CD14-positive monocyte (primary cell): ENCODE measurements at regions not wholly inside any gene's neighbourhood (a gene's known extent, or its start where the extent isn't known, plus 50 kb on each side); places are given as distances from the start of the nearest gene placed in this dataset.

ENCODE experiments used
- DNase-seq, 3 donors: peaks; one replicate each; pipeline ENCODE4 v3.0.0-alpha.2; 2011 to 2022
- H2AFZ ChIP-seq: 2 replicates; pipeline ENCODE4 v1.6.0; 2012; ENCODE audit warnings: mild to moderate bottlenecking, low read depth, low read length, inconsistent platforms; ENCODE audit not compliant: insufficient read depth, poor library complexity, severe bottlenecking
- H3K27ac ChIP-seq, 2 donors: 1 replicate in 1 of 2; 2 replicates in 1 of 2; pipeline ENCODE4 v1.5.1; 2012 to 2013; ENCODE audit warnings: low read length in 2 of 2, control low read depth in 1 of 2, inconsistent platforms in 1 of 2, low read depth in 1 of 2, mild to moderate bottlenecking in 1 of 2
- H3K27me3 ChIP-seq, 2 donors: one replicate each; pipeline versions ENCODE4 v1.6.0 to v1.6.1; 2011 to 2013; ENCODE audit warnings: low read length in 2 of 2; ENCODE audit not compliant: control insufficient read depth in 2 of 2, insufficient read depth in 2 of 2
- H3K36me3 ChIP-seq, 2 donors: replicated peaks in 1 of 2; 1 replicate in 1 of 2; 2 replicates in 1 of 2; pipeline versions ENCODE4 v1.5.1 to v1.6.1; 2012 to 2013; ENCODE audit warnings: low read length in 2 of 2, control low read depth in 1 of 2, inconsistent platforms in 1 of 2, mild to moderate bottlenecking in 1 of 2; ENCODE audit not compliant: insufficient read depth in 2 of 2, control insufficient read depth in 1 of 2
- H3K4me1 ChIP-seq, 2 donors: 1 replicate in 1 of 2; 2 replicates in 1 of 2; pipeline versions ENCODE4 v1.5.1 to v1.6.1; 2012 to 2013; ENCODE audit warnings: low read length in 2 of 2, control low read depth in 1 of 2, inconsistent platforms in 1 of 2, mild to moderate bottlenecking in 1 of 2, moderate library complexity in 1 of 2; ENCODE audit not compliant: insufficient read depth in 2 of 2, control insufficient read depth in 1 of 2
- H3K4me2 ChIP-seq: replicated peaks from 2 replicates; pipeline ENCODE3; 2012; ENCODE audit warnings: low read length, moderate library complexity, mild to moderate bottlenecking; ENCODE audit not compliant: poor library complexity, severe bottlenecking; ENCODE audit errors: extremely low read depth
- H3K4me3 ChIP-seq, 3 experiments: fragments of 200-600 bp in 1 of 3; sonication (generic) in 1 of 3; replicated peaks in 1 of 3; 1 replicate in 2 of 3; 2 replicates in 1 of 3; pipeline ENCODE4 v1.5.1; 2011 to 2013; ENCODE audit warnings: low read length in 3 of 3, mild to moderate bottlenecking in 3 of 3, control low read depth in 2 of 3, low read depth in 2 of 3, inconsistent platforms in 1 of 3, moderate library complexity in 1 of 3
- H3K79me2 ChIP-seq: 2 replicates; pipeline ENCODE4 v1.6.0; 2012; ENCODE audit warnings: mild to moderate bottlenecking, control low read depth, inconsistent platforms, low read length, moderate library complexity; ENCODE audit not compliant: insufficient read depth
- H3K9ac ChIP-seq: 2 replicates; pipeline ENCODE4 v1.6.0; 2017; ENCODE audit warnings: low read length, mild to moderate bottlenecking; ENCODE audit not compliant: insufficient read depth, poor library complexity, severe bottlenecking
- H3K9me3 ChIP-seq, 2 donors: replicated peaks in 1 of 2; 1 replicate in 1 of 2; 2 replicates in 1 of 2; pipeline versions ENCODE4 v1.5.1 to v1.6.1; 2012 to 2013; ENCODE audit warnings: low read length in 2 of 2, control low read depth in 1 of 2; ENCODE audit not compliant: control insufficient read depth in 1 of 2, insufficient read depth in 1 of 2
- H4K20me1 ChIP-seq: 2 replicates; pipeline ENCODE4 v1.6.0; 2012; ENCODE audit warnings: mild to moderate bottlenecking, low read length, control low read depth, moderate library complexity; ENCODE audit not compliant: insufficient read depth
- H3K27ac Mint-ChIP-seq, 7 donors: one replicate each; pipeline ENCODE4 v1.8.0; 2020; ENCODE audit warnings: mild to moderate bottlenecking in 7 of 7, mixed read lengths in 7 of 7, moderate library complexity in 6 of 7, inconsistent platforms in 2 of 7
- H3K27me3 Mint-ChIP-seq, 3 donors: one replicate each; pipeline ENCODE4 v1.8.0; 2021 to 2022; ENCODE audit warnings: low read depth in 3 of 3, mild to moderate bottlenecking in 3 of 3, mixed read lengths in 3 of 3, moderate library complexity in 3 of 3, inconsistent platforms in 1 of 3
- H3K36me3 Mint-ChIP-seq, 2 donors: one replicate each; pipeline ENCODE4 v1.8.0; 2020; ENCODE audit warnings: mixed read lengths in 2 of 2, inconsistent platforms in 1 of 2, mild to moderate bottlenecking in 1 of 2
- H3K4me1 Mint-ChIP-seq: one replicate; pipeline ENCODE4 v1.8.0; 2020; ENCODE audit warnings: mild to moderate bottlenecking, mixed read lengths
- H3K4me3 Mint-ChIP-seq, 2 donors: one replicate each; pipeline ENCODE4 v1.8.0; 2020; ENCODE audit warnings: mild to moderate bottlenecking in 2 of 2, mixed read lengths in 2 of 2, moderate library complexity in 1 of 2
- H3K9me3 Mint-ChIP-seq, 7 donors: one replicate each; pipeline ENCODE4 v1.8.0; 2020 to 2022; ENCODE audit warnings: mixed read lengths in 7 of 7, mild to moderate bottlenecking in 6 of 7, moderate library complexity in 6 of 7, inconsistent platforms in 2 of 7
- CTCF ChIP-seq: fragments of 200-600 bp; IDR thresholded peaks from one replicate; pipeline ENCODE4 v1.8.0; 2022; ENCODE audit warnings: antibody characterized with exemption, mild to moderate bottlenecking
- WGBS: methylation state at CpG from one replicate; pipeline ENCODE4 v1.1.5; 2013; ENCODE audit warnings: missing lambda C conversion rate; ENCODE audit not compliant: insufficient coverage; 5-methylcytosine and 5-hydroxymethylcytosine counted together
- intact Hi-C, 2 donors: fragments of 100-400 bp; cut with micrococcal nuclease; formaldehyde crosslinking; loops; one replicate each; pipeline versions ENCODE4 v1.15.0 to v1.15.1; 2023

GRCh38 chr5:2258861-2259260, 376.1 kb upstream of the IRX4 start:
- Histone ChIP-seq H4K20me1 (no peaks in the 10 kb centered on the region), H3K9ac (no peak overlapping the region), H3K4me1 (no peaks in the 10 kb centered on the region), H3K36me3 (no peaks in the 10 kb centered on the region), H3K9me3 (peaks cover 0 to 5% of the 10 kb centered on the region in 2 donors), H3K4me2 (no peak overlapping the region), H2AFZ (no peak overlapping the region), H3K27me3 (no peaks in the 10 kb centered on the region), H3K27ac (no peak overlapping the region), H3K79me2 (no peaks in the 10 kb centered on the region), H3K4me3 (no peak overlapping the region)
- no peak for TF ChIP-seq CTCF
- intact Hi-C loops = no loop called here
- Mint-ChIP-seq H3K4me1 (no peaks in the 10 kb centered on the region), H3K4me3 (no peak overlapping the region), H3K27me3 (peaks cover 0 to 4% (median 1%) of the 10 kb centered on the region in 3 donors), H3K36me3 (no peaks in the 10 kb centered on the region), H3K9me3 (peaks cover 0 to 11% (median 3%) of the 10 kb centered on the region in 7 donors), H3K27ac (no peak overlapping the region)
- 77% methylated on average over 7 of the region's 8 CpGs for WGBS
- DNase-seq = no peak

- no peak for DNase-seq
- 91% methylated on average over 19 of the region's 20 CpGs for WGBS
Observed at GRCh38 chr5:2257326-2258244, 374.9 kb upstream of the IRX4 start.

More at GRCh38 chr5:2257326-2258244, 374.9 kb upstream of the IRX4 start:
- Histone ChIP-seq H3K79me2 (no peaks in the 10 kb centered on the region), H3K9ac (no peak overlapping the region), H3K27ac (no peak overlapping the region), H3K9me3 (peaks cover 0 to 2% of the 10 kb centered on the region in 2 donors), H3K27me3 (no peaks in the 10 kb centered on the region), H3K4me2 (no peak overlapping the region), H2AFZ (no peak overlapping the region), H3K4me1 (no peaks in the 10 kb centered on the region), H4K20me1 (no peaks in the 10 kb centered on the region), H3K4me3 (no peak overlapping the region), H3K36me3 (no peaks in the 10 kb centered on the region)
- no peaks in the 10 kb centered on the region for H3K4me1 Mint-ChIP-seq
- peaks cover 0 to 10% (median 3%) of the 10 kb centered on the region in 7 donors for H3K9me3 Mint-ChIP-seq
- no peaks in the 10 kb centered on the region for H3K36me3 Mint-ChIP-seq
- intact Hi-C loops = no loop called here
- peaks cover 1 to 4% (median 3%) of the 10 kb centered on the region in 3 donors for H3K27me3 Mint-ChIP-seq
- no peak overlapping the region for H3K27ac Mint-ChIP-seq
- H3K4me3 Mint-ChIP-seq = no peak overlapping the region
- TF ChIP-seq CTCF = no peak
